ENCODE measurements at regions not wholly inside any gene's neighbourhood (a gene's known extent, or its start where the extent isn't known, plus 50 kb on each side); places are given as distances from the start of the nearest gene placed in this dataset.
"Not testable (repeated sequence)": the region's sequence is repeated elsewhere in the genome, so short reads cannot be mapped to it uniquely, and the experiment has no call there.

DNA sequence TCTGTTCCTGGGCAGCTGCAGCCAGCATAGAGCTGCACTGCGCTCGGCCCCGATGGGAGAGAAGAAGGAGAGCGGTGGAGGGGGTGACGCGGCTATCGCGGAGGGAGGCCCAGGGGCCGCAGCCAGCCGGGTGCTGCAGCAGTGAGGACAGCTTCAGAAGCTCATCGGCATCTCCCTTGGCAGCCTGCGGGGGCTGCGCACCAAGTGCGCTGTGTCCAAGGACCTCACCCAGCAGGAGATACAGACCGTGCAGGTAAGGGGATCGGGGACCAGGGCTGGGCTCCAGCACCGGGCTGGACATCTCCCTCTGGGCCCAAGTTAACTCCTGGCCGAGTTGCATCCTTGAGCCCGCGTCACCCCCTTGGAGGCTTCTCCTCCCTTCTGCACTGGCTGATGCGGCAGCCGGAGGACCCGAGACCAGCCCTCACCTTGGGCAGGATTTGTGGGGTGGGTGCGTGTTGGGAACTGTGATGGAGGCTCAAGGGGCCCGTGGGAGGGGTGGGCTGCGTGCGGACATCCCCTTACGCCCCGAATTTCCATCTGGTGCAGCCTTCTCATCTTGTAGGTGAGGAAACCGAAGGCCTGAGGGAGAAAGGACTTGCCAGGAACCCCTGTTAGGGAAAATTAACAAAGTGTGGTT lies 3934.9 kb downstream of the SRGAP2C start:
- H3K4me3 Mint-ChIP-seq; H3K4me1 Mint-ChIP-seq (ENCODE audit: low read depth); H3K27ac Mint-ChIP-seq; H3K36me3 Mint-ChIP-seq (ENCODE audit: low read depth); H3K27me3 Mint-ChIP-seq (ENCODE audit: low read depth); DNase-seq (ENCODE audit: low spot score): not testable (repeated sequence)
- H3K9me3 Mint-ChIP-seq = peaks cover 50% of the 10 kb centered on the region

DNA sequence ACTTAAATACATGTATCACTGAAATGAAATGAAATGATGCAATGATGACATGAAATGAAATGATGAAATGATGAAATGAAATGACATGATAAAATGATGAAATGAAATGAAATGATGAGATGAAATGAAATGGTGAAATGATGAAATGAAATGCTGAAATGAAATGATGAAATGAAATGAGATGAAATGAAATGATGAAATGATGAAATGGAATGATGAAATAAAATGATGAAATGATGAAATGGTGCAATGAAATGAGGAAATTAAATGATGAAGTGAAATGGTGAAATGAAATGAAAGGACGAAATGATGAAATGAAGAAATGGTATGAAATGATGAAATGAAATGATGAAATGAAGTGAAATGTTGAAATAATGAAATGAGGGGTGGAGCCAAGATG lies 3937.8 kb downstream of the SRGAP2C start:
- H3K36me3 Mint-ChIP-seq (ENCODE audit: low read depth); H3K4me1 Mint-ChIP-seq (ENCODE audit: low read depth); H3K4me3 Mint-ChIP-seq; DNase-seq (ENCODE audit: low spot score); H3K27me3 Mint-ChIP-seq (ENCODE audit: low read depth); H3K27ac Mint-ChIP-seq: not testable (repeated sequence)
- H3K9me3 Mint-ChIP-seq = peaks cover 54% of the 10 kb centered on the region
